Mesothelial cell of epicardium (in vitro differentiated cells): ENCODE measurements at regions not wholly inside any gene's neighbourhood (a gene's known extent, or its start where the extent isn't known, plus 50 kb on each side); places are given as distances from the start of the nearest gene placed in this dataset.

ENCODE experiments used
- DNase-seq, 2 experiments: peaks; one replicate each; pipeline ENCODE4 v3.0.0; 2021; ENCODE audit warnings: low spot score in 2 of 2; ENCODE audit not compliant: unreplicated experiment in 2 of 2
- H3K27ac Mint-ChIP-seq: 2 replicates; pipeline ENCODE4 v1.8.0; 2021; ENCODE audit warnings: mixed read lengths
- H3K27me3 Mint-ChIP-seq: 2 replicates; pipeline ENCODE4 v1.8.0; 2021; ENCODE audit warnings: low read depth, mixed read lengths
- H3K36me3 Mint-ChIP-seq: 2 replicates; pipeline ENCODE4 v1.8.0; 2021; ENCODE audit warnings: mixed read lengths
- H3K4me1 Mint-ChIP-seq: 2 replicates; pipeline ENCODE4 v1.8.0; 2021; ENCODE audit warnings: mixed read lengths
- H3K4me3 Mint-ChIP-seq: 2 replicates; pipeline ENCODE4 v1.8.0; 2021; ENCODE audit warnings: mild to moderate bottlenecking, moderate library complexity, mixed read lengths
- H3K9me3 Mint-ChIP-seq: 2 replicates; pipeline ENCODE4 v1.8.0; 2021; ENCODE audit warnings: mixed read lengths
- TF ChIP-seq, protein P1 (sequence below): fragments of 200-600 bp; sonication (generic); IDR thresholded peaks from one replicate; pipeline ENCODE4 v1.5.0; 2021; ENCODE audit warnings: antibody characterized with exemption; ENCODE audit not compliant: unreplicated experiment

DNA sequence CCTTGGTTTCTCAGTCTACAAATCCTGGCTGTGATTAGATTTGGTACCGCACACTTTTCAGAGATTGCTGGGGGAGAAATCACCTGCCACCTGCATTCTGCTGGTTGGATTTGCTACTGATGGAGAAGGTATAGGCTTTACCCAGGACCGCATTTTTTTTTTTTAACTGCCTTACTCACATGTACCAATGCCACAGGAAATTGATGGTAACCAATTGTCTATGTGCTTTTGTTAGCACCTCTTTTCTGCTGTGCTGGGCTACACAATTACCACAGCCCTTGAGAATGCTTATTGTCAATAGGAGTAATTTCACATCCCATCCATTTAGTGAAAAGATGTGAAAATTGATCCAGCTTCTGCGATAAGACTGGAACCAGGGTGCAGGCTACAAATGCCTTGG lies 74.4 kb upstream of the TANC2 start:
- H3K27ac Mint-ChIP-seq, result no peak overlapping the region
- H3K4me1 Mint-ChIP-seq, result peaks cover 15% of the 10 kb centered on the region

GRCh38 chr17:62888765-62889164 lies 77.3 kb upstream of the TANC2 start:
- Mint-ChIP-seq H3K4me3 (no peak overlapping the region), H3K36me3 (no peaks in the 10 kb centered on the region), H3K4me1 (peaks cover 15% of the 10 kb centered on the region), H3K27me3 (no peaks in the 10 kb centered on the region), H3K27ac (no peak overlapping the region), H3K9me3 (peaks cover 9% of the 10 kb centered on the region)
- DNase-seq, result no peak
- TF ChIP-seq, protein P1, sequence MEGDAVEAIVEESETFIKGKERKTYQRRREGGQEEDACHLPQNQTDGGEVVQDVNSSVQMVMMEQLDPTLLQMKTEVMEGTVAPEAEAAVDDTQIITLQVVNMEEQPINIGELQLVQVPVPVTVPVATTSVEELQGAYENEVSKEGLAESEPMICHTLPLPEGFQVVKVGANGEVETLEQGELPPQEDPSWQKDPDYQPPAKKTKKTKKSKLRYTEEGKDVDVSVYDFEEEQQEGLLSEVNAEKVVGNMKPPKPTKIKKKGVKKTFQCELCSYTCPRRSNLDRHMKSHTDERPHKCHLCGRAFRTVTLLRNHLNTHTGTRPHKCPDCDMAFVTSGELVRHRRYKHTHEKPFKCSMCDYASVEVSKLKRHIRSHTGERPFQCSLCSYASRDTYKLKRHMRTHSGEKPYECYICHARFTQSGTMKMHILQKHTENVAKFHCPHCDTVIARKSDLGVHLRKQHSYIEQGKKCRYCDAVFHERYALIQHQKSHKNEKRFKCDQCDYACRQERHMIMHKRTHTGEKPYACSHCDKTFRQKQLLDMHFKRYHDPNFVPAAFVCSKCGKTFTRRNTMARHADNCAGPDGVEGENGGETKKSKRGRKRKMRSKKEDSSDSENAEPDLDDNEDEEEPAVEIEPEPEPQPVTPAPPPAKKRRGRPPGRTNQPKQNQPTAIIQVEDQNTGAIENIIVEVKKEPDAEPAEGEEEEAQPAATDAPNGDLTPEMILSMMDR, result no peak

More for the DNA sequence above, 74.4 kb upstream of the TANC2 start:
- DNase-seq, result no peak
- no peak overlapping the region for H3K4me3 Mint-ChIP-seq
- H3K36me3 Mint-ChIP-seq, result no peaks in the 10 kb centered on the region
- H3K27me3 Mint-ChIP-seq, result no peaks in the 10 kb centered on the region
- H3K9me3 Mint-ChIP-seq, result peaks cover 9% of the 10 kb centered on the region
- TF ChIP-seq, protein P1, result no peak

DNA sequence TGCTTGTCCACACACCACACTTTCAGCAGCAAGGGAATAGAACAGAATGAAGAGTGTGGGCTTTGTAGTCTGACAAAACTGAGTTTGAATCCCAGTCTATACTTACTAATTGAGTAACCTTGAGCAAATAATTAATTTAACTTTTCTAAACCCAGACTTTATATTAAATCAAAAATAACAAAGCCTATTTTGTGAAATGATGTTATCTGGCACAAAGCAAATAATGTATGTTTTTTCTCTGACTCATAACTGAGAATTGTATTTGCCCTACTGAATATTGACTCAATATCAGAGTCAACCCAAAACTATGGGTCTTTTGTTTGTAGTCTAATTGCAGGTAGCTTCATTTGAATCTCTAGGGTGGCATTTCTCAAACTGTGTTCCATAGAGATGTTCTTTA lies 77.9 kb upstream of the TANC2 start:
- Mint-ChIP-seq H3K4me1 (peaks cover 14% of the 10 kb centered on the region), H3K9me3 (peaks cover 9% of the 10 kb centered on the region), H3K4me3 (no peak overlapping the region), H3K27ac (no peak overlapping the region), H3K27me3 (no peaks in the 10 kb centered on the region), H3K36me3 (no peaks in the 10 kb centered on the region)
- TF ChIP-seq, protein P1, result no peak
- DNase-seq, result no peak

GRCh38 chr17:62887437-62887836 lies 78.6 kb upstream of the TANC2 start:
- TF ChIP-seq, protein P1, result no peak
- Mint-ChIP-seq H3K4me3 (no peak overlapping the region), H3K9me3 (peaks cover 9% of the 10 kb centered on the region), H3K27ac (no peak overlapping the region), H3K36me3 (no peaks in the 10 kb centered on the region), H3K4me1 (peaks cover 7% of the 10 kb centered on the region), H3K27me3 (no peaks in the 10 kb centered on the region)
- DNase-seq, result no peak

DNA sequence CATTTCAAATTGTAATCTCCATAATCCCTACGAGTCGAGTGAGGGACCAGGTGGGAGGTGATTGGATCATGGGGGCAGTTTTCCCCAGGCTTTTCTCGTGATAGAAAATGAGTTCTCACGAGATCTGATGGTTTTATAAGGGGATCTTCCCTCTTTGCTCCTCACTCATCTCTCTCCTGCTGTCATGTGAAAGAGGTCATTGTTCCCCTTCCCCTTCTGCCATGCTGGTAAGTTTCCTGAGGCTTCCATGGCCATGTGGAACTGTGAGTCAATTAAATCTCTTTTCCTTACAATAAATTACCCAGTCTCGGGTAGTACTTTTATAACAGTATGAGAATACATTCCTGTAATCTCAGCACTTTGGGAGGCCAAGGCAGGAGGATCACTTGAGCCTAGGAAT lies 76.7 kb upstream of the MARCHF10 start:
- H3K36me3 Mint-ChIP-seq, result no peaks in the 10 kb centered on the region
- no peak overlapping the region for H3K27ac Mint-ChIP-seq
- no peak overlapping the region for H3K4me3 Mint-ChIP-seq
- TF ChIP-seq, protein P1, result no peak
- no peak for DNase-seq
- peaks cover 9% of the 10 kb centered on the region for H3K9me3 Mint-ChIP-seq
- no peaks in the 10 kb centered on the region for H3K27me3 Mint-ChIP-seq
- no peaks in the 10 kb centered on the region for H3K4me1 Mint-ChIP-seq

- H3K27ac Mint-ChIP-seq, result no peak overlapping the region
- DNase-seq, result no peak
- no peaks in the 10 kb centered on the region for H3K36me3 Mint-ChIP-seq
- no peaks in the 10 kb centered on the region for H3K4me1 Mint-ChIP-seq
- H3K4me3 Mint-ChIP-seq, result no peak overlapping the region
- TF ChIP-seq, protein P1, result no peak
- H3K9me3 Mint-ChIP-seq, result no peaks in the 10 kb centered on the region
- no peaks in the 10 kb centered on the region for H3K27me3 Mint-ChIP-seq
Observed at GRCh38 chr17:62882878-62883277, 74.8 kb upstream of the MARCHF10 start.
